ENCODE measurements at regions not wholly inside any gene's neighbourhood (a gene's known extent, or its start where the extent isn't known, plus 50 kb on each side); places are given as distances from the start of the nearest gene placed in this dataset.
"Not testable (repeated sequence)": the region's sequence is repeated elsewhere in the genome, so short reads cannot be mapped to it uniquely, and the experiment has no call there.

DNA sequence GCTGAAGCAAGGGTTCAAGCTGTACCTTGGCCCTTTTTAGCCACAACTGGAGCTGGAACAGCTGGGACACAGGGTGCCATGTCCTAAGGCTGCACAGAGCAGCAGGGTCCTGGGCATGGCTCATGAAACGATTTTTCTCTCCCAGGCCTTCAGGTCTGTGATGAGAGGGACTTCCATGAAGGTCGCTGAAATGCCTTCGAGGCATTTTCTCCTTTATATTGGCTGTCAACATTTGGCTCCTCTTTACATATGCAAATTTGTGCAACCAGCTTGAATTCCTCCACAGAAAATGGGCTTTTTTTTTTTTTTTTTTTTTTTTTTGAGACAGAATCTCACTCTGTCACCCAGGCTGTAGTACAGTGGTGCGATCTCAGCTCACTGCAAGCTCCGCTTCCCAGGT, 430.8 kb downstream of the PCDH11X start:
- Histone ChIP-seq H3K27ac (no peak overlapping the region), H3K27me3 (no peaks in the 10 kb centered on the region), H3K4me1 (no peaks in the 10 kb centered on the region), H3K9me3 (no peaks in the 10 kb centered on the region), H3K4me3 (no peak overlapping the region), H3K36me3 (replicated peaks in 1 of 2; ENCODE audit: insufficient read depth in 1 of 2, low read depth in 2 of 2) (no peaks in the 10 kb centered on the region)
- intact Hi-C loops (cut with DNase I): no loop called here
- no peak for DNase-seq
- TF ChIP-seq POLR2A (IDR thresholded peaks at IDR 0.05): no peak
- TF ChIP-seq CTCF (IDR thresholded peaks at IDR 0.05): no peak
- no peak for ATAC-seq
- WGBS, 2 donors: 68 to 85% methylated on average over 3 to 5 of the region's 5 CpGs

- no peaks in the 10 kb centered on the region for H3K9me3 ChIP-seq
- no peaks in the 10 kb centered on the region for H3K27me3 ChIP-seq
- no peak overlapping the region for H3K27ac ChIP-seq
- no peaks in the 10 kb centered on the region for H3K36me3 ChIP-seq (replicated peaks in 1 of 2; ENCODE audit: insufficient read depth in 1 of 2, low read depth in 2 of 2)
- no peak for ATAC-seq
- TF ChIP-seq POLR2A (IDR thresholded peaks at IDR 0.05): no peak
- TF ChIP-seq CTCF (IDR thresholded peaks at IDR 0.05): no peak
- no peaks in the 10 kb centered on the region for H3K4me1 ChIP-seq
- no peak for DNase-seq
- 56 to 58% methylated on average over 2 of the region's 2 CpGs for WGBS, 2 donors
- intact Hi-C loops (cut with DNase I): no loop called here
- H3K4me3 ChIP-seq: no peak overlapping the region
Observed at GRCh38 chrX:92213786-92214185, 434.6 kb downstream of the PCDH11X start.

GRCh38 chrX:92215011-92215410, 435.8 kb downstream of the PCDH11X start:
- H3K4me3 ChIP-seq; H3K4me1 ChIP-seq; H3K27ac ChIP-seq; H3K9me3 ChIP-seq; DNase-seq; intact Hi-C loops (cut with DNase I); H3K27me3 ChIP-seq; H3K36me3 ChIP-seq (replicated peaks in 1 of 2; ENCODE audit: insufficient read depth in 1 of 2, low read depth in 2 of 2); ATAC-seq: not testable (repeated sequence)
- WGBS, 2 donors: 81 to 88% methylated on average over 14 of the region's 21 CpGs

DNA sequence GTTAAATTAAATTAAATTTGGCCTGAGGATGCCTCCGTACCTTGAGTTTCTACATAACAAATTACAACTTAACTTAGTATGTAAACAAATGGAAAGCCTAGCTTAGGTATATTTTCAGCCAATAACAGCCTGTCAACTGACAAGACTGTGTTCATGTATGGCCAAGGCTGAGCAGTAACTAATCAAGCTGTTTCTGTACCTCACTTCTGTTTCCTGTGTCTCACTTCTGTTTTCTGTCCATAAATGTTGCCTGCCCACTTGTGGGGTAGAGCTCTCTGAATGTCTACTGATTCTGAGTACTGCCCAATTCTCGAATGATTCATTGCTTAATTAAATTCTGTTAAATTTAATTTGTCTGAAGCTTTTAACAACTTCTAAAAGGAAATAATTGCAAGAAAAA, 445.2 kb downstream of the PCDH11X start:
- 66 to 73% methylated on average over 2 of the region's 2 CpGs for WGBS, 2 donors
- H3K27ac ChIP-seq: no peak overlapping the region
- H3K27me3 ChIP-seq: no peaks in the 10 kb centered on the region
- H3K4me3 ChIP-seq: no peak overlapping the region
- intact Hi-C loops (cut with DNase I): no loop called here
- H3K36me3 ChIP-seq (replicated peaks in 1 of 2; ENCODE audit: insufficient read depth in 1 of 2, low read depth in 2 of 2): no peaks in the 10 kb centered on the region
- no peaks in the 10 kb centered on the region for H3K9me3 ChIP-seq
- ATAC-seq (no peak), DNase-seq (no peak)
- no peak for TF ChIP-seq CTCF (IDR thresholded peaks at IDR 0.05)
- no peaks in the 10 kb centered on the region for H3K4me1 ChIP-seq

GRCh38 chrX:92230628-92231027, 451.5 kb downstream of the PCDH11X start:
- TF ChIP-seq POLR2A (IDR thresholded peaks at IDR 0.05): no peak
- no peak for TF ChIP-seq CTCF (IDR thresholded peaks at IDR 0.05)
- intact Hi-C loops (cut with DNase I): no loop called here
- ATAC-seq (no peak), DNase-seq (no peak)
- WGBS, 2 donors: 54 to 59% methylated on average over 3 of the region's 3 CpGs
- H3K4me3 ChIP-seq: no peak overlapping the region
- no peaks in the 10 kb centered on the region for H3K27me3 ChIP-seq
- H3K27ac ChIP-seq: no peak overlapping the region
- H3K9me3 ChIP-seq: no peaks in the 10 kb centered on the region
- H3K36me3 ChIP-seq (replicated peaks in 1 of 2; ENCODE audit: insufficient read depth in 1 of 2, low read depth in 2 of 2): no peaks in the 10 kb centered on the region
- no peaks in the 10 kb centered on the region for H3K4me1 ChIP-seq

Measured in body of pancreas (tissue), 4 donors.